ENCODE measurements at regions not wholly inside any gene's neighbourhood (a gene's known extent, or its start where the extent isn't known, plus 50 kb on each side); places are given as distances from the start of the nearest gene placed in this dataset.

DNA sequence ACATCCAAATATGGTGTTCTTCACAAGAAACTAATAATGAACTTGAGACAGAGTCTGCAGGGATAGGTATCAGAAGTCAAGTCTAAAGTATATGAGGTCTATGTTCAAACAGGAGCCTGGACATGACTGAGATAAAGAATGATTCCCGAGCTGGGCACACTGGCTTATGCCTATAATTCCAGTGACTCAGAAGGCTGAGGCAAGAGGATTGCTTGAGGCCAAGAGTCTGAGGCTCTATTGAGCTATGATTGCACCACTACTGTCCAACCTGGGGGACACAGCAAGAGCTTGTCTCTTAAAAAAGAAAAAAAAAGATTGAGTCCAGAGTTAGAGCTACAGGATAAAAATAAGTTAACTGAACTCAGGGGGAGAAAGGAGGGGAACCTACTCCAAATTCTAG, 246.5 kb downstream of the LRRN1 start:
- 50 to 80% (median 70%) methylated on average over 1 of the region's 1 CpG for WGBS, 5 donors

GRCh38 chr3:4047366-4047765, 248.1 kb downstream of the LRRN1 start:
- Histone ChIP-seq H3K9me3 (no peaks in the 10 kb centered on the region), H3K27me3 (no peaks in the 10 kb centered on the region), H3K4me1 (no peaks in the 10 kb centered on the region), H3K27ac (no peak overlapping the region), H3K36me3 (no peaks in the 10 kb centered on the region), H3K4me3 (no peak overlapping the region)
- DNase-seq, result no peak
- TF ChIP-seq POLR2AphosphoS5 (IDR thresholded peaks at IDR 0.05) (no peak), EP300 (IDR thresholded peaks at IDR 0.05) (no peak)
- 88 to 100% (median 95%) methylated on average over 1 of the region's 1 CpG for WGBS, 5 donors
- intact Hi-C loops (cut with DNase I; ENCODE audit: low total_unique reads), result no loop called here

More for the DNA sequence above, 246.5 kb downstream of the LRRN1 start:
- Histone ChIP-seq H3K36me3 (no peaks in the 10 kb centered on the region), H3K4me1 (no peaks in the 10 kb centered on the region), H3K27me3 (no peaks in the 10 kb centered on the region), H3K27ac (no peak overlapping the region), H3K9me3 (no peaks in the 10 kb centered on the region), H3K4me3 (no peak overlapping the region)
- intact Hi-C loops (cut with DNase I; ENCODE audit: low total_unique reads), result no loop called here
- no peak for DNase-seq
- TF ChIP-seq POLR2A (IDR thresholded peaks at IDR 0.05), result no peak

DNA sequence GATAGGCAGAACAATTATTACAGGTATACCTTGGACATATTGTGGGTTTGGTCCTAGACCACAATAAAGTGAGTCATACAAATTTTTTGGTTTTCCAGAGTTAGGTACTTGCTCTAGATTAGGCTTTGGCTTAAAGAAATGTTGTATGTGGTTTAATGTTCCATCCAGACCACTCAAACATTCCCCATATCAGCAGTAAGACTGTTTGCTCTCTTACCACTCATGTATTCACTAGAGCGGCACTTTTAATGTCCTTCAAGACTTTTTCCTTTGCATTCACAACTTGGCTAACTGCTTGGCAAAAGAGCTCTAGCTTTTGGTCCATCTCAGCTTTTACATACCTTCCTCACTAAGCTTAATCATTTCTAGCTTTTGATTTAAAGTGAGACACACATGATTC, 250.5 kb upstream of the SETMAR start:
- TF ChIP-seq, protein P1, sequence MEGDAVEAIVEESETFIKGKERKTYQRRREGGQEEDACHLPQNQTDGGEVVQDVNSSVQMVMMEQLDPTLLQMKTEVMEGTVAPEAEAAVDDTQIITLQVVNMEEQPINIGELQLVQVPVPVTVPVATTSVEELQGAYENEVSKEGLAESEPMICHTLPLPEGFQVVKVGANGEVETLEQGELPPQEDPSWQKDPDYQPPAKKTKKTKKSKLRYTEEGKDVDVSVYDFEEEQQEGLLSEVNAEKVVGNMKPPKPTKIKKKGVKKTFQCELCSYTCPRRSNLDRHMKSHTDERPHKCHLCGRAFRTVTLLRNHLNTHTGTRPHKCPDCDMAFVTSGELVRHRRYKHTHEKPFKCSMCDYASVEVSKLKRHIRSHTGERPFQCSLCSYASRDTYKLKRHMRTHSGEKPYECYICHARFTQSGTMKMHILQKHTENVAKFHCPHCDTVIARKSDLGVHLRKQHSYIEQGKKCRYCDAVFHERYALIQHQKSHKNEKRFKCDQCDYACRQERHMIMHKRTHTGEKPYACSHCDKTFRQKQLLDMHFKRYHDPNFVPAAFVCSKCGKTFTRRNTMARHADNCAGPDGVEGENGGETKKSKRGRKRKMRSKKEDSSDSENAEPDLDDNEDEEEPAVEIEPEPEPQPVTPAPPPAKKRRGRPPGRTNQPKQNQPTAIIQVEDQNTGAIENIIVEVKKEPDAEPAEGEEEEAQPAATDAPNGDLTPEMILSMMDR (IDR thresholded peaks at IDR 0.05), result no peak
- TF ChIP-seq POLR2AphosphoS5 (IDR thresholded peaks at IDR 0.05) (no peak), POLR2A (IDR thresholded peaks at IDR 0.05) (no peak), EP300 (IDR thresholded peaks at IDR 0.05) (no peak)
- 39 to 76% (median 71%) methylated on average over 1 of the region's 1 CpG for WGBS, 5 donors
- H3K9me3 ChIP-seq, result no peaks in the 10 kb centered on the region
- H3K27me3 ChIP-seq, result no peaks in the 10 kb centered on the region
- no peaks in the 10 kb centered on the region for H3K36me3 ChIP-seq
- intact Hi-C loops (cut with DNase I; ENCODE audit: low total_unique reads), result no loop called here
- no peak overlapping the region for H3K27ac ChIP-seq
- no peak overlapping the region for H3K4me3 ChIP-seq
- no peak for DNase-seq
- H3K4me1 ChIP-seq, result no peaks in the 10 kb centered on the region

GRCh38 chr3:4053975-4054374, 249.2 kb upstream of the SETMAR start:
- Histone ChIP-seq H3K4me1 (no peaks in the 10 kb centered on the region), H3K27me3 (no peaks in the 10 kb centered on the region), H3K4me3 (no peak overlapping the region), H3K27ac (no peak overlapping the region), H3K36me3 (no peaks in the 10 kb centered on the region), H3K9me3 (no peaks in the 10 kb centered on the region)
- peak in 1 of 2 donors; percentile 29 for DNase-seq
- 32 to 48% (median 43%) methylated on average over 2 of the region's 2 CpGs for WGBS, 5 donors
- no peak for TF ChIP-seq POLR2AphosphoS5 (IDR thresholded peaks at IDR 0.05)
- TF ChIP-seq, protein P1 (IDR thresholded peaks at IDR 0.05), result no peak
- TF ChIP-seq EP300 (IDR thresholded peaks at IDR 0.05), result no peak
- TF ChIP-seq POLR2A (IDR thresholded peaks at IDR 0.05), result no peak
- intact Hi-C loops (cut with DNase I; ENCODE audit: low total_unique reads), result no loop called here

- WGBS, 5 donors, result 38 to 50% (median 45%) methylated on average over 5 of the region's 5 CpGs
- no peaks in the 10 kb centered on the region for H3K27me3 ChIP-seq
- TF ChIP-seq, protein P1 (IDR thresholded peaks at IDR 0.05), result no peak
- TF ChIP-seq POLR2A (IDR thresholded peaks at IDR 0.05) (no peak), EP300 (IDR thresholded peaks at IDR 0.05) (no peak), POLR2AphosphoS5 (IDR thresholded peaks at IDR 0.05) (no peak)
Measured at GRCh38 chr3:4060064-4060463, 243.1 kb upstream of the SETMAR start.

More at GRCh38 chr3:4060064-4060463, 243.1 kb upstream of the SETMAR start:
- Histone ChIP-seq H3K9me3 (no peaks in the 10 kb centered on the region), H3K4me1 (peaks cover 0 to 11% (median 5%) of the 10 kb centered on the region in 4 donors), H3K27ac (no peak overlapping the region), H3K4me3 (no peak overlapping the region), H3K36me3 (no peaks in the 10 kb centered on the region)
- DNase-seq, result peak in 1 of 2 donors; percentile 17
- intact Hi-C loops (cut with DNase I; ENCODE audit: low total_unique reads), result no loop called here
